Hepatocyte (in vitro differentiated cells): ENCODE measurements at regions not wholly inside any gene's neighbourhood (a gene's known extent, or its start where the extent isn't known, plus 50 kb on each side); places are given as distances from the start of the nearest gene placed in this dataset.

ENCODE experiments used
- CTCF ChIP-seq: fragments of 200-600 bp; sonication (generic); IDR thresholded peaks from 2 replicates; pipeline ENCODE4 v1.5.1; 2016; ENCODE audit warnings: antibody characterized with exemption, mild to moderate bottlenecking; ENCODE audit not compliant: poor library complexity
- EZH2 ChIP-seq: fragments of 200-600 bp; sonication (generic); IDR thresholded peaks from 2 replicates; pipeline ENCODE4 v1.6.1; 2016; ENCODE audit warnings: antibody characterized with exemption, mild to moderate bottlenecking, borderline replicate concordance
- EZH2phosphoT487 ChIP-seq: fragments of 200-600 bp; sonication (generic); IDR thresholded peaks from one replicate; pipeline ENCODE4 v1.6.1; 2018; ENCODE audit warnings: antibody characterized with exemption, mild to moderate bottlenecking, low read depth, moderate library complexity; ENCODE audit not compliant: unreplicated experiment, severe bottlenecking

GRCh38 chr1:244197851-244198375 lies 146.8 kb downstream of the ZBTB18 start:
- TF ChIP-seq CTCF (no peak), EZH2phosphoT487 (no peak), EZH2 (no peak)
